Middle frontal gyrus (tissue), 1 donor: ENCODE measurements at regions not wholly inside any gene's neighbourhood (a gene's known extent, or its start where the extent isn't known, plus 50 kb on each side); places are given as distances from the start of the nearest gene placed in this dataset.

Source experiments
- DNase-seq: peaks from one replicate; pipeline ENCODE4 v3.0.0-alpha.2; 2015; ENCODE audit warnings: low spot score; ENCODE audit errors: extremely low spot score

- no peak for DNase-seq
Measured at GRCh38 chr6:103979308-103979707, 880.4 kb downstream of the HACE1 start.

GRCh38 chr6:103937389-103937788, 922.3 kb downstream of the HACE1 start:
- DNase-seq = no peak

- DNase-seq = no peak
Measured at GRCh38 chr6:103925317-103925716, 934.4 kb downstream of the HACE1 start.

GRCh38 chr6:103910018-103910417, 949.7 kb downstream of the HACE1 start:
- no peak for DNase-seq

- DNase-seq = no peak
Measured at GRCh38 chr6:103908898-103909297, 950.8 kb downstream of the HACE1 start.

- DNase-seq = no peak
Measured at GRCh38 chr6:103895136-103895535, 964.6 kb downstream of the HACE1 start.

- DNase-seq = no peak
Measured at GRCh38 chr6:103893141-103893581, 966.6 kb downstream of the HACE1 start.

- DNase-seq = no peak
Measured at GRCh38 chr6:103886951-103887350, 972.8 kb downstream of the HACE1 start.

- DNase-seq = no peak
Measured at GRCh38 chr6:103885446-103885845, 974.3 kb downstream of the HACE1 start.

- no peak for DNase-seq
Measured at GRCh38 chr6:103879800-103880199, 979.9 kb downstream of the HACE1 start.

- DNase-seq = no peak
Measured at GRCh38 chr6:103875221-103875620, 984.5 kb downstream of the HACE1 start.

GRCh38 chr6:103874575-103874974, 985.1 kb downstream of the HACE1 start:
- DNase-seq = no peak

- DNase-seq = no peak
Measured at GRCh38 chr6:103872678-103873077, 987.0 kb downstream of the HACE1 start.

GRCh38 chr6:103872233-103872632, 987.5 kb downstream of the HACE1 start:
- no peak for DNase-seq

- DNase-seq = no peak
Measured at GRCh38 chr6:103870970-103871369, 988.7 kb downstream of the HACE1 start.

- no peak for DNase-seq
Measured at GRCh38 chr6:103862297-103862696, 997.4 kb downstream of the HACE1 start.

- DNase-seq = no peak
Measured at GRCh38 chr6:103858003-103858402, 1001.7 kb downstream of the HACE1 start.

GRCh38 chr6:103855750-103856149, 1004.0 kb downstream of the HACE1 start:
- no peak for DNase-seq

- no peak for DNase-seq
Measured at GRCh38 chr6:103854059-103854458, 1005.7 kb downstream of the HACE1 start.

- no peak for DNase-seq
Measured at GRCh38 chr6:103838457-103838856, 1021.3 kb downstream of the HACE1 start.

GRCh38 chr6:103826209-103826608, 1033.5 kb downstream of the HACE1 start:
- DNase-seq = no peak

GRCh38 chr6:103820148-103820547, 1039.6 kb downstream of the HACE1 start:
- no peak for DNase-seq

GRCh38 chr6:103819509-103819908, 1040.2 kb downstream of the HACE1 start:
- DNase-seq = no peak

- no peak for DNase-seq
Measured at GRCh38 chr6:103812970-103813369, 1046.7 kb downstream of the HACE1 start.
